ENCODE measurements at regions not wholly inside any gene's neighbourhood (a gene's known extent, or its start where the extent isn't known, plus 50 kb on each side); places are given as distances from the start of the nearest gene placed in this dataset.

- H3K4me2 ChIP-seq = no peak overlapping the region
- H3K4me1 Mint-ChIP-seq = no peaks in the 10 kb centered on the region
- no peak overlapping the region for H3K4me3 ChIP-seq
- H3K27me3 ChIP-seq = no peaks in the 10 kb centered on the region
- no peak overlapping the region for H2AFZ ChIP-seq (replicated peaks)
- no peak for DNase-seq (ENCODE audit: low spot score)
- H3K4me3 Mint-ChIP-seq = no peak overlapping the region
- peaks cover 4% of the 10 kb centered on the region for H3K27me3 Mint-ChIP-seq (ENCODE audit: insufficient read depth, low read depth)
- H4K20me1 ChIP-seq (ENCODE audit: low read depth) = no peaks in the 10 kb centered on the region
- TF ChIP-seq CTCF (IDR thresholded peaks at IDR 0.05) = no peak
- TF ChIP-seq EZH2phosphoT487 (IDR thresholded peaks at IDR 0.05) = no peak
- no peak for TF ChIP-seq EZH2 (IDR thresholded peaks at IDR 0.05)
- H3F3A ChIP-seq (ENCODE audit: low read depth) = no peaks in the 10 kb centered on the region
- no peak overlapping the region for H3K9ac ChIP-seq
- no peaks in the 10 kb centered on the region for H3K4me1 ChIP-seq
- peaks cover 4% of the 10 kb centered on the region for H3K9me3 Mint-ChIP-seq
- H3K27ac Mint-ChIP-seq = no peak overlapping the region
- no peaks in the 10 kb centered on the region for H3K79me2 ChIP-seq (ENCODE audit: low read depth)
- H3K27ac ChIP-seq = no peak overlapping the region
- no peaks in the 10 kb centered on the region for H3K36me3 Mint-ChIP-seq
- H3K36me3 ChIP-seq = no peaks in the 10 kb centered on the region
- H3K9me3 ChIP-seq (ENCODE audit: low read depth) = no peaks in the 10 kb centered on the region
These were observed 632.7 kb upstream of the ID2 start for GRCh38 chr2:8049176-8049575.

- no peak overlapping the region for H3K9ac ChIP-seq
- no peak overlapping the region for H3K4me2 ChIP-seq
- no peak overlapping the region for H3K27ac ChIP-seq
- H3K9me3 ChIP-seq (ENCODE audit: low read depth) = no peaks in the 10 kb centered on the region
- Mint-ChIP-seq H3K36me3 (no peaks in the 10 kb centered on the region), H3K27ac (no peak overlapping the region), H3K27me3 (ENCODE audit: insufficient read depth, low read depth) (peaks cover 4% of the 10 kb centered on the region), H3K4me3 (no peak overlapping the region), H3K4me1 (no peaks in the 10 kb centered on the region), H3K9me3 (peaks cover 4% of the 10 kb centered on the region)
- no peaks in the 10 kb centered on the region for H3F3A ChIP-seq (ENCODE audit: low read depth)
- H2AFZ ChIP-seq (replicated peaks) = no peak overlapping the region
- no peak for TF ChIP-seq EZH2phosphoT487 (IDR thresholded peaks at IDR 0.05)
- no peak for TF ChIP-seq CTCF (IDR thresholded peaks at IDR 0.05)
- TF ChIP-seq EZH2 (IDR thresholded peaks at IDR 0.05) = no peak
- H3K4me1 ChIP-seq = no peaks in the 10 kb centered on the region
- DNase-seq (ENCODE audit: low spot score) = no peak
- no peaks in the 10 kb centered on the region for H4K20me1 ChIP-seq (ENCODE audit: low read depth)
- H3K79me2 ChIP-seq (ENCODE audit: low read depth) = no peaks in the 10 kb centered on the region
- no peaks in the 10 kb centered on the region for H3K27me3 ChIP-seq
- H3K4me3 ChIP-seq = no peak overlapping the region
- H3K36me3 ChIP-seq = no peaks in the 10 kb centered on the region
These were observed 631.8 kb upstream of the ID2 start for GRCh38 chr2:8049851-8050571.

- H2AFZ ChIP-seq (replicated peaks) = no peak overlapping the region
- H4K20me1 ChIP-seq (ENCODE audit: low read depth) = no peaks in the 10 kb centered on the region
- peaks cover 4% of the 10 kb centered on the region for H3K27me3 Mint-ChIP-seq (ENCODE audit: insufficient read depth, low read depth)
- H3K9me3 Mint-ChIP-seq = peaks cover 4% of the 10 kb centered on the region
- no peaks in the 10 kb centered on the region for H3K4me1 Mint-ChIP-seq
- no peak for DNase-seq (ENCODE audit: low spot score)
- TF ChIP-seq CTCF (IDR thresholded peaks at IDR 0.05) (no peak), EZH2 (IDR thresholded peaks at IDR 0.05) (no peak), EZH2phosphoT487 (IDR thresholded peaks at IDR 0.05) (no peak)
- H3K36me3 ChIP-seq = no peaks in the 10 kb centered on the region
- H3F3A ChIP-seq (ENCODE audit: low read depth) = no peaks in the 10 kb centered on the region
- H3K4me3 ChIP-seq = no peak overlapping the region
- H3K27ac ChIP-seq = no peak overlapping the region
- H3K4me1 ChIP-seq = no peaks in the 10 kb centered on the region
- H3K4me3 Mint-ChIP-seq = no peak overlapping the region
- H3K27ac Mint-ChIP-seq = no peak overlapping the region
- no peaks in the 10 kb centered on the region for H3K36me3 Mint-ChIP-seq
- no peak overlapping the region for H3K4me2 ChIP-seq
- no peaks in the 10 kb centered on the region for H3K79me2 ChIP-seq (ENCODE audit: low read depth)
- H3K27me3 ChIP-seq = no peaks in the 10 kb centered on the region
- no peaks in the 10 kb centered on the region for H3K9me3 ChIP-seq (ENCODE audit: low read depth)
- H3K9ac ChIP-seq = no peak overlapping the region
These were observed 628.6 kb upstream of the ID2 start for GRCh38 chr2:8053216-8053615.
